Bronchial epithelial cell (primary cell): ENCODE measurements at regions not wholly inside any gene's neighbourhood (a gene's known extent, or its start where the extent isn't known, plus 50 kb on each side); places are given as distances from the start of the nearest gene placed in this dataset.

Experiments
- DNase-seq: peaks from one replicate; pipeline ENCODE4 v3.0.0-alpha.2; 2010; ENCODE audit warnings: low read depth
- FAIRE-seq: peaks from 2 replicates; lab custom pipeline; 2011; peaks lifted over from hg19 to GRCh38; lab: Jason Lieb, UNC
- H3K27me3 ChIP-seq: 2 replicates; pipeline ENCODE4 v1.5.1; 2011; ENCODE audit warnings: low read length; ENCODE audit not compliant: control insufficient read depth, insufficient read depth
- H3K36me3 ChIP-seq: 2 replicates; pipeline ENCODE4 v1.5.1; 2011; ENCODE audit warnings: low read length; ENCODE audit not compliant: control insufficient read depth, insufficient read depth
- H3K4me3 ChIP-seq: 2 replicates; pipeline ENCODE4 v1.5.1; 2011; ENCODE audit warnings: mild to moderate bottlenecking, low read depth, low read length, control low read depth
- CTCF ChIP-seq: IDR thresholded peaks from 2 replicates; pipeline ENCODE4 v1.5.1; 2011; ENCODE audit warnings: mild to moderate bottlenecking, moderate library complexity, low read length, control low read depth, inconsistent platforms; ENCODE audit not compliant: insufficient read depth, severe bottlenecking

- FAIRE-seq = no peak
- no peaks in the 10 kb centered on the region for H3K36me3 ChIP-seq
- DNase-seq = no peak
- no peak for TF ChIP-seq CTCF
- H3K27me3 ChIP-seq = peaks cover 4% of the 10 kb centered on the region
- no peak overlapping the region for H3K4me3 ChIP-seq
Observed at GRCh38 chr1:25066731-25067517, 136.8 kb upstream of the RUNX3 start.

- DNase-seq (no peak), FAIRE-seq (no peak)
- no peak for TF ChIP-seq CTCF
- Histone ChIP-seq H3K27me3 (peaks cover 4% of the 10 kb centered on the region), H3K4me3 (no peak overlapping the region), H3K36me3 (no peaks in the 10 kb centered on the region)
Observed at GRCh38 chr1:25066256-25066655, 136.2 kb upstream of the RUNX3 start.

GRCh38 chr1:25065795-25066238, 135.7 kb upstream of the RUNX3 start:
- H3K27me3 ChIP-seq = peaks cover 4% of the 10 kb centered on the region
- no peak for TF ChIP-seq CTCF
- no peak overlapping the region for H3K4me3 ChIP-seq
- no peaks in the 10 kb centered on the region for H3K36me3 ChIP-seq
- FAIRE-seq (no peak), DNase-seq (no peak)

- no peak for TF ChIP-seq CTCF
Observed at GRCh38 chr1:25065321-25065721, 135.2 kb upstream of the RUNX3 start.

GRCh38 chr1:25064465-25065240, 134.6 kb upstream of the RUNX3 start:
- no peak for TF ChIP-seq CTCF
- Histone ChIP-seq H3K4me3 (no peak overlapping the region), H3K36me3 (no peaks in the 10 kb centered on the region), H3K27me3 (peaks cover 4% of the 10 kb centered on the region)
- FAIRE-seq (no peak), DNase-seq (no peak)

More at GRCh38 chr1:25065321-25065721, 135.2 kb upstream of the RUNX3 start:
- DNase-seq = no peak
- H3K4me3 ChIP-seq = no peak overlapping the region
- FAIRE-seq = no peak
- no peaks in the 10 kb centered on the region for H3K36me3 ChIP-seq
- H3K27me3 ChIP-seq = peaks cover 4% of the 10 kb centered on the region
